ENCODE measurements at regions not wholly inside any gene's neighbourhood (a gene's known extent, or its start where the extent isn't known, plus 50 kb on each side); places are given as distances from the start of the nearest gene placed in this dataset.

GRCh38 chr5:104062621-104063377 lies 500.2 kb upstream of the NUDT12 start:
- in situ Hi-C loops (cut with MboI; ENCODE audit: low sequenced_read_pairs) (no loop called here), intact Hi-C loops (cut with micrococcal nuclease) (no loop called here), dilution Hi-C loops (cut with HindIII; ENCODE audit: low sequenced_read_pairs, unreplicated experiment) (no loop called here)
- H2BK20ac ChIP-seq (ENCODE audit: low read depth, low read length) = no peak overlapping the region
- no peak overlapping the region for H4K5ac ChIP-seq (ENCODE audit: low read depth, low read length)
- H3K79me1 ChIP-seq (ENCODE audit: low read depth in 1 of 2, low read length in 2 of 2) = no peaks in the 10 kb centered on the region
- H3K9me1 ChIP-seq (ENCODE audit: insufficient read depth, low read length) = no peaks in the 10 kb centered on the region
- H3K4ac ChIP-seq (ENCODE audit: low read depth, low read length) = no peak overlapping the region
- no peaks in the 10 kb centered on the region for H3K36me3 ChIP-seq (ENCODE audit: control insufficient read depth, insufficient read depth, low read length)
- H3K9ac ChIP-seq (ENCODE audit: low read depth, low read length) = no peak overlapping the region
- ChIA-PET POLR2A (ENCODE audit: unreplicated experiment) (no interaction called here), CTCF (no interaction called here)
- no peaks in the 10 kb centered on the region for H3K4me1 ChIP-seq (ENCODE audit: control insufficient read depth, insufficient read depth, low read length)
- H3K27me3 ChIP-seq (ENCODE audit: control insufficient read depth, insufficient read depth, low read length) = no peaks in the 10 kb centered on the region
- no peak overlapping the region for H3K4me3 ChIP-seq (ENCODE audit: insufficient read depth, low read depth, low read length)
- no peaks in the 10 kb centered on the region for H4K20me1 ChIP-seq (ENCODE audit: insufficient read depth, low read length)
- WGBS, 2 experiments (ENCODE audit: extremely low coverage in 2 of 2, insufficient read length in 1 of 2) = no CpG with 5 or more reads among the region's 9 CpGs
- BruUV-seq (replicated peaks) = no TSS peak
- DNase-seq (no peak), ATAC-seq (ENCODE audit: low read depth) (no peak)
- no peak overlapping the region for H2BK5ac ChIP-seq (ENCODE audit: low read depth, low read length, poor library complexity, severe bottlenecking)
- H3K9me3 ChIP-seq (ENCODE audit: control insufficient read depth, insufficient read depth, low read length) = peaks cover 4% of the 10 kb centered on the region; the same call in 1 of the 2 replicates
- no peak overlapping the region for H3K4me2 ChIP-seq (ENCODE audit: low read depth, low read length)
- no peak overlapping the region for H2AK5ac ChIP-seq (ENCODE audit: low read depth, low read length)
- H4K8ac ChIP-seq (ENCODE audit: low read depth in 2 of 2, low read length in 2 of 2) = no peak overlapping the region
- H2AK9ac ChIP-seq (replicated peaks; ENCODE audit: low read depth, low read length, poor library complexity) = no peak overlapping the region
- H2BK15ac ChIP-seq (ENCODE audit: low read depth, low read length) = no peak overlapping the region
- no peak overlapping the region for H2AFZ ChIP-seq (replicated peaks; ENCODE audit: low read length, poor library complexity)
- TF ChIP-seq RAD21 (IDR thresholded peaks at IDR 0.05; ENCODE audit: low read length) (no peak), POLR2A (IDR thresholded peaks at IDR 0.05; ENCODE audit: low read depth, low read length) (no peak), RFX5 (IDR thresholded peaks at IDR 0.05; ENCODE audit: low read depth, low read length) (no peak), MAFK (IDR thresholded peaks at IDR 0.05; ENCODE audit: low read depth, low read length) (no peak), CTCF (conservative IDR thresholded peaks at IDR 0.05; ENCODE audit: low read depth, low read length) (no peak), NFE2L2 (IDR thresholded peaks at IDR 0.05; ENCODE audit: low read depth, low read length) (no peak), SMC3 (IDR thresholded peaks at IDR 0.05; ENCODE audit: low read depth, low read length) (no peak), BHLHE40 (IDR thresholded peaks at IDR 0.05; ENCODE audit: low read depth, low read length) (no peak)
- no peak overlapping the region for H3K23ac ChIP-seq (ENCODE audit: low read depth, low read length)
- H2BK120ac ChIP-seq (ENCODE audit: low read depth, low read length) = no peak overlapping the region
- H4K91ac ChIP-seq (ENCODE audit: insufficient read depth, low read depth, low read length) = no peak overlapping the region
- no peak overlapping the region for H3K56ac ChIP-seq (ENCODE audit: extremely low read depth, insufficient read depth, low read length)
- no peak overlapping the region for H3K18ac ChIP-seq (ENCODE audit: low read depth, low read length)
- no peak overlapping the region for H3K14ac ChIP-seq (replicated peaks; ENCODE audit: low read depth, low read length)
- H3K27ac ChIP-seq (ENCODE audit: insufficient read depth, low read length) = no peak overlapping the region

Measured in IMR-90 (cell line).